G401 (cell line): ENCODE measurements at regions not wholly inside any gene's neighbourhood (a gene's known extent, or its start where the extent isn't known, plus 50 kb on each side); places are given as distances from the start of the nearest gene placed in this dataset.
"Not testable (repeated sequence)": the region's sequence is repeated elsewhere in the genome, so short reads cannot be mapped to it uniquely, and the experiment has no call there.

Experiments
- DNase-seq: peaks from one replicate; pipeline ENCODE4 v3.0.0-alpha.2; 2015; ENCODE audit warnings: low spot score
- in situ Hi-C: cut with HindIII; loops from 2 replicates; pipeline ENCODE4 v1.10.0; 2016; ENCODE audit warnings: low sequenced_read_pairs, mixed read lengths

DNA sequence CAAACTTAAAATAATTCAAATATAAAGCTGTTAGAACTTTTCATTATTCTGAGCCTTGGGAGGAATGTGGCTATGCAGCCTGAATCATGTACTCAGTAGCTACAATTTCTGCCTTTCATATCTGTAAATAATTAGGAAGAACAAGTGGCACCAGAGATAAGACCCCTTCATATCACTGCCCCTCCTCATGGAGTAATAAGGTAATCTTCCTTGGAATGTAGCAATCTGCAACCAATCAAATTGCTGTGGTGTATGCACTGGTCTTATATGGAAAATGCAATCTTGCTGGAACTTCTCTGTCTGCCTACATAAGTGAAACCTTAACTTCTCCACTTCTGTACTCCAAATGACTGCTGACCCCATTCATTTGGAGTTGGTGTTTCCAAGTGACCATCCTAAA is 104.4 kb upstream of the VANGL1 start:
- no peak for DNase-seq
- in situ Hi-C loops, result no loop called here

DNA sequence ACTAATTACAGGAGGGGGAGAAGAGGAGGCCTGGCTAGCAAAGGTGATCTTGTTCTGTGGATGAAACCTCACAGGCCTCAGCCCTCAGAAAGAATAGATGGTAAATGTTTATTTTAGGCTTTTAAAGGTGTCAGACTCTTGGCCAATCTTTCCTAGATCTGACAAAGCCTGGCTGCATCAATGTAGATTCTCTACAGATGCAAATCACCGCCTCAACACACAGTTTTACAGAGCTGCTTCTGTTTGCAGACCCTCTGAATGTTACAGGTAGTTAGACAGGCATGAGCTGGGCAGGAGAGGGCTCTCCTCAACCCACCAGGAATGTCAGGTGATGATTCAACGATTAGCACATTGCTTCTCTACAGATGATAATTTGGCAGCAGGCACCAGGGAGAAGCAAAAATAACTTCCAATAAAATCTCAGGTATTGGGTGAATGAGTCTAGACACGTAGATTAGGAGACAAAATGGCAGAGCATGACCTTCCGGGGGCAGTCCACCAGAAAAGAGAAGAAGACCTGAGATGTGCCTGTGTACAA is 105.4 kb upstream of the VANGL1 start:
- DNase-seq, result no peak
- in situ Hi-C loops, result no loop called here

DNA sequence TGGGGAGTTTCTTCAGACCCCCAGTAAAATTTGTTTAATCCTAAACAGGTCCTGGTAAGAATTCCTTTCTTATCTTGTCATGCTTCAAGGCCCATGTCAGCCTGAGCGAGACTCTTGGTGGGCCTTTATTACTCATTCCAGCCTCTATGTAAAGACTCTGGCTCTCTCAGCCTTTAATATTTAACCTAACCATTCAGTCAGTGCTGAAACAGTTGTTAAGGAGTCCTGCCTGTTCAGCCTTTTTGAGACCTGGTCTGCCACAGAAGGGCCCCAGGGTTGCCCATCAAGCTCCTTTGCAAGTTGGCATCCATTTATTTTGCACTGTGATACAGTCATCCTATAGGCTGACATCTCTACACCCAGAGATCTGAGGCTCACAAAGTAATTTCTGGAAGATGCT is 107.7 kb upstream of the VANGL1 start:
- no peak for DNase-seq
- in situ Hi-C loops, result no loop called here

DNA sequence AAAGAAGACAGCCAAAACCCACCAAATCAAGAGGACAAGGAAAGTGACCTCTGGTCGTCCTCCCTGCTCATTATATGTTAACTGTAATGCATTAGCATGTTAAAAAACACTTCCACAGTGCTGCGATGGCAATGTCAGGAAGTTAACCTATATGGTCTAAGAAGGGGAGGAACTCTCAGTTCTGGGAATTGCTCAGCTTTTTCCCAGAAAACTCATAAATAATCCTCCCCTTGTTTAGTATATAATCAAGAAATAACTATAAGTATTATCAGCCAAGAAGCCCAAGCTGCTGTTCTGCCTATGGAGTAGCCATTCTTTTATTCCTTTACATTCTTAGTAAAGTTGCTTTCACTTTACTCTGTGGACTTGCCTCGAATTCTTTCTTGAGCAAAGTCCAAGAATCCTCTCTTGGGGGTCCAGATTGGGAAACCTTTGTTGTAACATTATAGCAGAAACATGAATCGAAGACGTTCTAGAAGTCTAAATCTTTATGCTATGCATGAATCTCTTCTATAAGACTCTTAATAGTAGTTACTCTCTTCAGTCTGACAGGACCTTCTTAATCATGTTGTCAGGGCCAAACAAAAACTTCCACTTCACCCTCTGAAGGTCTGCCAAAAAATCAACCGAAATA is 110.0 kb upstream of the VANGL1 start:
- DNase-seq, result no peak
- in situ Hi-C loops, result no loop called here

DNA sequence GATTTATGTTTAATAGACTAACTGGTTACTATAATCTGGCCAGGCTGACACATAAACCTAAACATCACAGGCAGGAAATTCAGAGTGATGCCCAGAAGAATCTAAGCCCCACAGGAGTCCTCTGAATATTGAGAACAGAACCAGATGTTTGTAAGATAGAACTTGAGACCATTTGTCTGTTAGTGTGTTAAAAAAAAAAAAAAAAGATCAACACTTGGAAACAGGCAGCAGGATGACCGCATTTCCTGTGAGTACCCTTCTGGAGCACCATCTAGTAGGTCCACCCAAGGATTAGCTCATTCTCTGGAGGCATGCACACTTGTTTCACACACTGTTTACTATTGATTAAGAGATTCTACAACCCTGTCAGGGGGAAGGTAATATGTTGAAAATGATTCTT is 111.4 kb upstream of the VANGL1 start:
- in situ Hi-C loops, result no loop called here
- no peak for DNase-seq

DNA sequence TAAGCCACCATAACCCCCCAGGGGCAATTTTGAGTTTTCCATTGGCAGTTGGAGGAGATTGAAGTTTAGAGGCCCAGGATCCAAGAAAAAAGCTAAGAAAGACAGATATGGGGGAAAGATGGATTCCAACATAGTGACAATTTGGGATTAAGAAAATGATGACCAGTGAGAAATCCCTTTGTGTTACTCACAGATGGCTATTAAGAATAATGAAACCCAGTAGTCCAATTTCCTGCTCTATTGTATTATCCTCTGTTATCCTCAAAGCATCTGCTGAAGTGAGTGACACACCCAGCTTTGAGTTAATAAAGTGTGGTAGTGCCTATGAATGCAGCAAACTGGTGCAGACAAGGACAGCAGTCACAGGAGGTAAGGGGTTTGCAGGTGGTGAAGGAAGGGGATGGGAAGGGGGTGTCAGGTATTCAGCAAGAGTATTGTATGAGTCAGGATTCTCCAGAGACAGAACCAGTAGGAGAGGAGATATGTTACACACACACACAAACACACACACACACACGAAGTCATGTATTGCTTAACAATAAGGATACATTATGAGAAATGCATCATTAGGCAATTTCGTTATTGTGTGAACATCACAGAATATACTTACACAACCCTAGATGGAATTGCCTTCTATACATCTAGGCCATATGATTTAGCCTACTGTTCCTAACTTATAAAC is 112.4 kb upstream of the VANGL1 start:
- in situ Hi-C loops, result no loop called here
- DNase-seq, result no peak

DNA sequence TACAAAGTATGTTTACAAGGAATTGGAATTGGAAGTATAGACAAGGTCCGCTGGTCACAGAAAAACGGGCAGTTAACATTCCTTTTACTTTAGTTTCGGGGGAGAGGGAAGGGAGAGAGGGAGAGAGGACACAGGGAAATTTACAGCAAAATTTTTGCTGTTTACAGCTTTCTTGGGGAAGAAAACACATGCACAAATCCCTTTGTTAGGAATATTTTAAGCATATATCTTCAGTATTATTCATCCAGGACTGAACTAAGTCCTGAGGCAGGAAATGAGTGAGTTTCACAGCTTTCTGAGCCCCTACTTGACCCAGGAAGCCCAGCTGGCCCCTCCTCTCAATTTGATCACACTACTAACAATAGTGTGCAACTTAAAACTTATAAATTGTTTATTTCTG is 113.4 kb upstream of the VANGL1 start:
- DNase-seq, in situ Hi-C loops: not testable (repeated sequence)

DNA sequence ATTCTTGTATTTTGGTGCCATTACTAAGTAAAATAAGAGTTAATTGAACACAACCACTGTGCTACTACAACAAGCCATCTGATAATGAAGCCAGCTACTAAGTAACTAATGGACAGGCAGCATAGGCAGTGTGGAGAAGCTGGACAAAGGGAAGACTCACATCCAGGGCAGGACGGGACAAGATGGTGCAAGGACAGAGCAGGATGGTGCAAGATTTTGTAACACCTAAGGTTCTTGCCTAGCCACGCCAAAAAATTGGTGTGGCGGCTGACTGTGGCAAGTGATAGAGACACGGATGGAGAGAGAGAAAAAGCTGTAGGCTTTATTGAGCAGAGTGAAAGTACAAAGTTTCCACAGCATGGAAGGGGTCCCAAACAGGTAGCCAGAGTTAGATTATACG is 114.0 kb upstream of the VANGL1 start:
- DNase-seq, result no peak
- in situ Hi-C loops, result no loop called here

DNA sequence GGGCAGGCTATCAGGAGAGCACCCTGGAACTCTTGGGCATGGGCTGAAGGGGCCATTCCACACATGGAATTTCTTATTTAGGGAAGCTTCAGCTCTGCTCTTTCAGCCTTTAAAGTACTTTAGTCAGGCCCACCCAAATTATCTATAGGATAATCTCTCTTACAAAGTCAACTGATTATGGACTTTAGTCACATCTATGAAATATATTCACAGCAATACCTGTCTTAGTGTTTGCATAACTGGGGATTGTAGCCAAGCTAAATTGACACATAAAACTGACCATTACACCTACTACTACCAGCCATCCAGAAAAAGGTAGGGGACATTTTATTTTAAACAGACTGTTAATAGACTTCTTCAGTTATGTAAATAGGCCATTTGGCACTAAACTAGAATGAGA is 114.9 kb upstream of the VANGL1 start:
- no peak for DNase-seq
- in situ Hi-C loops, result no loop called here

DNA sequence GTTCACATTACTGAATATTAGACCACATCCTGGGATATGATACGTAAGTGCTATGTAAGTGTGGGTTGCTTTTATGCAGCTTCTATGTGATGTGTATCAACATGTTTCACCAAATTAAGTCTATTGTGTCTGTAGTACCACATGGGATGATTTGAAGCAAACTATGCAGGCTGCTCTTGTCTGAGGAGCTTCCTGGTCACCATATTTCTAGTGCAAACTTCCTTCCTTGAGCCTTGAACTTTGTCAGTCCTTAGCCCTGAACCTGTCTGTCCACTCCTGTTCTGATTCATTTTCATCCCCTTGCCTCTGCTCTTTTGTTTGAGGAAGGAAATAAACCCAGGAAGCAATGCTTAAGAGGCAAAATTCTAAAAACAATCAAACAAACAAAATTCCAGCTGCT is 117.5 kb upstream of the VANGL1 start:
- no peak for DNase-seq
- in situ Hi-C loops, result no loop called here

DNA sequence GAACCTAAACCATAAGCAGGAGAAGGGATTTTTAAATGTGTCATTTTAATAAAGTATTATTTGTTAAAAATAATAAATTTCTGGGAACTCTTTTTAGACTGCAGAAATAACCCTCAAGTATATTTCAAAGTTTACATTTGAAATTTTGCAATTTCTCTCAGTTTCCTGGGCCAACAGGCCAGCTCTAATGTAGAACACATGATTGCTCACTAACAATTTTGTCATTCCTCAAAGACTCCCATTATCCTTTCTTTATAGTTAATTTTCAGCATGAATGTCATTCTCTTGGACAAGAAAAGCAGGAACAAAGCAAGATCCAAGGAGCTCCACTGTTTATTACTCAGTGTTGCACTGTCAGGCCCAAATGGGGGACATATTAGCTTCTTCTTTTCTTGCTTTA is 119.4 kb upstream of the VANGL1 start:
- no peak for DNase-seq
- in situ Hi-C loops, result no loop called here

DNA sequence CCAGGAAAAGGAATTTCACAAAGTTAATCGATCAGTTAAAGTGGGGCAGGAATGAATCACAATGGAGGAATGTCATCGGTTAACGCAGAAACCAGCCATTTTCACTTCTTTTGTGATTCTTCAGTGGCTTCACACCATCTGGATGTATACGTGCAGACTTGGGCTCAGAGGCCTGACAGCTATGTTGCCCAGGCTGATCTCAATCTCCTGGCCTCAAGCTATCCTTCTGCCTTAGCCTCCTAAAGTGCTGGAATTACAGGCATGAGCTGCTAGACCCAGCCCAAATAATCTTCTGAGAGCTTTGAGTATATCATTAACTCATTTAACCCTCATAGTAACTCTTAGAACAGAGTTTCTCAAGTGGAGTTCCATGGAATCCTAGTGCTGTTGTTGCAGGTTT is 126.5 kb upstream of the VANGL1 start:
- in situ Hi-C loops, result no loop called here
- no peak for DNase-seq

DNA sequence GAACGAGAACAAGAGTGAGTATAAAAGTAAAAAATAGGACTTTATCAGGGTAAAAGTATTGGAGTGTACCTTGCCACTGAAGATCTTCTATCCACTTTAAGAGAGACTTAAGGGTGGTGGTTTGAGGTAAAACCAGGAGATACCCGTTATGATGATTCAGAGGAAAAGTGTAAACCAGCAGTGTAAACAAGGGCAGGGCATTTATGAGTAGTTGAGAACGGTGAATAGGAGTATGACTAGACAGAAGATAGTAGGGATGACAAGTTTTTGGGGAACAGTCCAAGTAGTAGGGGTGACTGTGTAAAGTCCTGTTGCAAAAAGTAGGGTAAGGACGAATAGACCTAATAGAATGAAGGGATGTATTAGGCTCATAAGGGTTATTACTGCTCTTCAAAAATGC is 131.5 kb upstream of the VANGL1 start:
- DNase-seq, in situ Hi-C loops: not testable (repeated sequence)

DNA sequence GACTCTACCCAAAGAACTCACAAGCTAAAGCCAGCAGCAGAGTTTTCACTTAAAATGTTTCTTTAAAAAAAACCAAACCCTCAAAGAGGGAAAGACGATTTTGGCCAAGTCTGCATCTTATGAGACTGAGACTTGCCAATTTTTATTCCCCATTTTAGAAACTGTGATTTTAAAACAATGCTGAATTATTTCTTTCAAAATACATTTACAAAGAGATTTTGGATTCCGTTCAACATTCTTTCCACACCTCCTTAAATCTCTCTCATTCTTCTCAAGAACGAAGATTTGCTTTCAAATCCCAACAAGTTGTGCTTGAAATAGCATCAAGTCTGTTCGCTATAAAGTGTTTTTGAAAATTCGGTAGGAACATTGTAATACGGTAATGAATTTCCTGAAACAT is 133.9 kb upstream of the VANGL1 start:
- in situ Hi-C loops, result no loop called here

DNA sequence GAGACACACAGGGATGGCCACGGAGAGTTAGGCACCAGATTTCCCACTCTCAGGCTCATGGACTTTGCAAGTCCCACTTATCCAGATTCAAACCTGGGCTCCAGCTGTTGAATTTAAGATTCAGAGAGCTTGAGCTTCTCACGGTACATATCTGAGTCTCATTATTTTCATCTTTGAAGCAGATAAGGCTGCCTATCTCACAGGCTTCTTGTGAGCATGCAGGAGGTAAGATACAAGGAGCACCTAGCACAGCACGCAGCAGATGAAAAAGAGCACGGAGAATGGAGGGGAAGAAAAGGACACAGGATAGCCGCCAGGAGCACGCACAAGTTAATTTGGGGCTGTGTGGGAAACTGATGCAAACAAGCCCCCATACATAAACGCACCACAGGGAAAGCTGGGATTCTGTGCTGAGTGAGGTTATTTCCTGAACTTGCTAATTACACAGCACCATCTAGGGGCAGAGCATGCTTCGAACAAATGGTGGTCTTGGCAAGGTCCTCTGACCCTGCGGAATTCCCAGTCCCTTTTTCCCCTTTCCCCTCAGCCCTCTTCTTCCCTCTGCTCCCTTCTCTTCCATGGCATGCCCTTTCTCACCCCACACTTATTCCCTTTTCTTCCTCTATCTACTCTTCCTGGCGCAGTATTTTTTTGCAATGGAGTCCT is 134.7 kb upstream of the VANGL1 start:
- DNase-seq, result peak; percentile 1
- in situ Hi-C loops, result no loop called here

More for the DNA sequence above, 133.9 kb upstream of the VANGL1 start:
- DNase-seq, result no peak

DNA sequence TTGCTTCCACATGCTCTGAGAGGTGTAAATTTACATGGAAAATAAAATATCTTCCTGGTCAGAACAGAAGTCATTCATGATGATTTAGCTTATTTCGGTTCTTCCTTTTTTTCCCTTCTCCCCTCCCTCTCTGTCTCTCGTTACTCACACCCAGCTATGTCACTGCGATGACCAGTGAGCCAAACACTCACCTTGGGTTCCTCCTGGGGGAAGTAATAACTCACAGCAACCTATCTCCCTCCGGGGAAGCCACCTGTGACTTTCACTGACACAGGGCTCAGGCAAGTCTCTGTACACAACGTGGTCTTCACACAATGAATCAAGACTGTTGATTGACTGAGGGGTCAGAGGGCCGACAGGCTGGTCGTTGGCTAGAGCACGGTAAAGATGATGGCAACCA is 135.3 kb upstream of the VANGL1 start:
- no peak for DNase-seq
- in situ Hi-C loops, result no loop called here

DNA sequence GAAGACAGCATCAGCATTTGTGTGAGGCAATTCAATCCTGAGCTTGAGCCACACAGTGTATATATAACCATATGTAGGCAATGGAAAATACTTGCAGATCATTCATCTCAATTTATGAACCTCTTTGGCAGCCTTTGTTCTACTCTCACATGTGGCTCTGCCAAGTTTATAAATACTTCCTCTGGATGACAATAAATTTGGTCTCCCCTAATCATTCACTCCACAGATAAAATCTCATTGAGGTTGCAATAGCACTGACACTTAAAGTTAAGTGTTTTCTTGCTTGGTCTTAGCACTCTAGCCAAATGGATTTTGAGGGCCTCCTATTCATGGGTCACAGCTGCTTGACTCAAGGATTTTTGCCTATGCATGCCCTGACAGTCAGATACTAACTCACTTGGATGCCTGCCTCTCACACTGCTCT is 136.6 kb upstream of the VANGL1 start:
- in situ Hi-C loops, result no loop called here
- no peak for DNase-seq

DNA sequence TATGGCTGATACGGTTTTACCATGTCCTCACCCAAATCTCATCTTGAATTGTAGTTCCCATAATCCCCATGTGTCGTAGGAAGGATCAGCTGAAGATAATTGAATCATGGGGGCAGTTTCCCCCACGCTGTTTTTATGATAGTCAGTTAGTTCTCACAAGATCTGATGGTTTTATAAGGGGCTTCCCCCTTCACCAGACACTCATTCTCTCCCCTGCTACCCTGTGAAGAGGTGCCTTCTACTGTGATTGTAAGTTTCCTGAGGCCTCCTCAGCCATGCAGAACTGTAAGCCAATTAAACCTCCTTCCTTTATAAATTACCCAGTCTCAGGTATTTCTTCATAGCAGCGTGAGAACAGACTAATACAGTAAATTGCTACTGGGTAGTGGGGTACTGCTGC is 139.6 kb upstream of the VANGL1 start:
- DNase-seq, in situ Hi-C loops: not testable (repeated sequence)

DNA sequence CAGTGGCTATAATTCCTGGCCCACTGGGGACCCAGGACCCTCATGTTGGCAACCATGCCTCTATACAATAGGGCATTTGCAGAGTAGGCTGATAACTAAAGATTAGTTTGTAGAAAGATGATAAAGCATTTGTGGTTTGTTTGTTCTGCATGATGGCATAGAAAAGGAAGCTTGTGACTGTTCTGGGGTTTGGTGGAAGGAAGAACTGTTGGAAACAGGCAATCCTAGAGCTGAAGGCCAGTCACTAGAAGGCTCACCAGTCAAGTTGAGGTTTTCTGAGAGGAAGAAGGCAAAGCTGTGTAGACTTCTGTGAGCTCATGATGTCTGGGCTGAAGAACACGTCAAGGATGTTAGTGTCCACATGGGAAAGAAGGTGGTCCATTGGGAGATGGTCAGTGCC is 140.3 kb upstream of the VANGL1 start:
- in situ Hi-C loops, result no loop called here
- DNase-seq, result no peak

DNA sequence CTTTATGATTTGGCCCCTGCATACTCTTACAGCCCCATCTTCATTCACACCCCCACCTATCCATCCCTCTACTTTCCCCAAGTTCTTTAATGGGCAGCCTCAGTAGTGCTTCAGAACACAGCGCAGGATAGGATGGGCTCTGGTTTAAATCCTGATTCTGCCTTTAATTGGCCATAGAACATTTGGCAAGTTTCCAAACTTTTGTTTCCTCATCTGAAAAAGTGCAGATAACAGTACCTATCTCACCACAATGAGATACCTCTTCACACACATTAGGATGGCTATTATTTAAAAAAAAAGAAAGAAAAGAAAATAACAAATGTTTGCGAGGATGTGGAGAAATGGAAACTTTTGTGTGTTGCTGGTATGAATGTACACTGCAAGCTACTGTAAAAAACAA is 142.5 kb upstream of the VANGL1 start:
- in situ Hi-C loops, result no loop called here
- no peak for DNase-seq
